HepG2 (cell line): ENCODE measurements at regions not wholly inside any gene's neighbourhood (a gene's known extent, or its start where the extent isn't known, plus 50 kb on each side); places are given as distances from the start of the nearest gene placed in this dataset.

ENCODE experiments used
- ATAC-seq: fragments of 200-7000 bp; cut with Tn5 transposase; 3 replicates; pipeline ENCODE4 v1.9.1; 2020; ENCODE audit warnings: mild to moderate bottlenecking, moderate library complexity
- BruUV-seq: library from RNA; stranded (reverse); fragments of 400-500 nt; replicated peaks from 2 replicates; lab custom pipeline; 2021; lab: Mats Ljungman, UMichigan
- CTCF ChIA-PET: fragments of 300-600 bp; formaldehyde crosslinking; extraction: SDS; loops from one replicate; lab custom pipeline; 2021; ENCODE audit warnings: low total read pairs, inconsistent platforms, low intra/inter-chr PET ratio; lab: Yijun Ruan, JAX
- POLR2A ChIA-PET: fragments of 350-600 bp; sonication (Branson Sonifier 250); formaldehyde crosslinking; loops from one replicate; lab custom pipeline; 2020; ENCODE audit warnings: antibody characterized with exemption, inconsistent platforms; lab: Yijun Ruan, JAX
- DNase-seq: peaks from one replicate; pipeline ENCODE4 v3.0.0-alpha.2; 2015; ENCODE audit warnings: low spot score
- FAIRE-seq: peaks from 3 replicates; lab custom pipeline; 2011; peaks lifted over from hg19 to GRCh38; lab: Jason Lieb, UNC
- H2AFZ ChIP-seq: one replicate; pipeline ENCODE4 v1.6.1; 2011; ENCODE audit warnings: low read length, inconsistent platforms
- H3K27ac ChIP-seq: fragments of 300-600 bp; 3 replicates; pipeline ENCODE4 v1.8.0; 2011; ENCODE audit warnings: mixed run types, mild to moderate bottlenecking, mixed read lengths, low read length, inconsistent platforms; ENCODE audit not compliant: insufficient read depth; ENCODE audit errors: extremely low read length
- H3K27me3 ChIP-seq, 2 experiments: fragments of 200-600 bp in 1 of 2; 2 replicates in 1 of 2; 3 replicates in 1 of 2; pipeline versions ENCODE4 v1.6.0 to v1.8.0; 2011; ENCODE audit warnings: low read length in 2 of 2, mild to moderate bottlenecking in 2 of 2, moderate library complexity in 2 of 2, inconsistent platforms in 1 of 2; ENCODE audit not compliant: insufficient read depth in 2 of 2, control insufficient read depth in 1 of 2
- H3K36me3 ChIP-seq, 2 experiments: fragments of 200-600 bp in 1 of 2; replicated peaks in 1 of 2; 2 replicates in 1 of 2; 3 replicates in 1 of 2; pipeline versions ENCODE4 v1.5.1 to v1.8.0; 2011; ENCODE audit warnings: low read length in 2 of 2, inconsistent platforms in 1 of 2; ENCODE audit not compliant: insufficient read depth in 2 of 2, control insufficient read depth in 1 of 2
- H3K4me1 ChIP-seq: 2 replicates; pipeline ENCODE4 v1.5.1; 2012; ENCODE audit warnings: low read length, inconsistent platforms; ENCODE audit not compliant: insufficient read depth
- H3K4me2 ChIP-seq: 2 replicates; pipeline ENCODE4 v1.6.0; 2011; ENCODE audit warnings: low read depth, low read length, inconsistent platforms
- H3K4me3 ChIP-seq, 3 experiments: fragments of 200-600 bp in 1 of 3; sonication (generic), shearing (Covaris generic) in 1 of 3; replicated peaks in 1 of 3; 2 replicates each; pipeline ENCODE4 v1.5.1; 2011 to 2016; ENCODE audit warnings: low read length in 3 of 3, inconsistent platforms in 2 of 3, low read depth in 2 of 3, mild to moderate bottlenecking in 2 of 3, control low read depth in 1 of 3, mixed read lengths in 1 of 3; ENCODE audit not compliant: insufficient read depth in 1 of 3
- H3K79me2 ChIP-seq: one replicate; pipeline ENCODE4 v1.6.1; 2011; ENCODE audit warnings: low read length, inconsistent platforms; ENCODE audit not compliant: insufficient read depth
- H3K9ac ChIP-seq: 2 replicates; pipeline ENCODE4 v1.6.0; 2011; ENCODE audit warnings: mild to moderate bottlenecking, low read depth, low read length, inconsistent platforms; ENCODE audit not compliant: insufficient read depth
- H3K9me3 ChIP-seq: 2 replicates; pipeline ENCODE4 v1.5.1; 2012; ENCODE audit warnings: mild to moderate bottlenecking, low read length
- H4K20me1 ChIP-seq: 2 replicates; pipeline ENCODE4 v1.6.0; 2011; ENCODE audit warnings: inconsistent platforms, mild to moderate bottlenecking, low read length, moderate library complexity; ENCODE audit not compliant: insufficient read depth
- ADNP ChIP-seq: sonication (generic); formaldehyde crosslinking; IDR thresholded peaks from 2 replicates; pipeline ENCODE4 v1.4.0; 2020; ENCODE audit warnings: missing genetic modification reagents
- ASH2L ChIP-seq: fragments of 300-600, 200-600 bp; sonication (generic); IDR thresholded peaks from 2 replicates; pipeline ENCODE4 v1.7.0; 2017; ENCODE audit warnings: low read depth, mild to moderate bottlenecking, moderate library complexity, mixed read lengths, low read length; ENCODE audit not compliant: insufficient read length
- CTCF ChIP-seq: sonication (generic); formaldehyde crosslinking; IDR thresholded peaks from 2 replicates; pipeline ENCODE4 v1.5.0; 2020; ENCODE audit warnings: mild to moderate bottlenecking, missing genetic modification reagents, moderate library complexity
- DDIT3 ChIP-seq: sonication (generic); formaldehyde crosslinking; IDR thresholded peaks from 2 replicates; pipeline ENCODE4 v1.4.0; 2020; ENCODE audit warnings: mild to moderate bottlenecking, missing genetic modification reagents
- ETS1 ChIP-seq: sonication (generic); formaldehyde crosslinking; IDR thresholded peaks from 2 replicates; pipeline ENCODE4 v1.4.0; 2020; ENCODE audit warnings: missing genetic modification reagents
- MED8 ChIP-seq: sonication (generic); formaldehyde crosslinking; IDR thresholded peaks from 2 replicates; pipeline ENCODE4 v1.8.1; 2023; ENCODE audit warnings: mild to moderate bottlenecking, missing genetic modification reagents; ENCODE audit not compliant: insufficient replicate concordance
- SOX13 ChIP-seq, 3 experiments: fragments of 450-650 bp in 1 of 3; sonication (generic) in 1 of 3; formaldehyde crosslinking in 1 of 3; IDR thresholded peaks in 2 of 3; conservative IDR thresholded peaks in 1 of 3; 2 replicates each; pipeline versions ENCODE4 v1.5.0 to v1.6.1; 2016 to 2020; ENCODE audit warnings: antibody characterized with exemption in 1 of 3, mild to moderate bottlenecking in 1 of 3, missing compliant biosample characterization in 1 of 3, missing genetic modification reagents in 1 of 3, moderate library complexity in 1 of 3
- STAT5B ChIP-seq: sonication (generic); formaldehyde crosslinking; IDR thresholded peaks from 2 replicates; pipeline ENCODE4 v1.4.0; 2020; ENCODE audit warnings: missing genetic modification reagents
- TARDBP ChIP-seq: sonication (generic); formaldehyde crosslinking; IDR thresholded peaks from 2 replicates; pipeline ENCODE4 v1.8.0; 2022; ENCODE audit warnings: mild to moderate bottlenecking, missing genetic modification reagents
- THAP7 ChIP-seq: sonication (generic); formaldehyde crosslinking; IDR thresholded peaks from 2 replicates; pipeline ENCODE4 v1.8.1; 2023; ENCODE audit warnings: mild to moderate bottlenecking, missing genetic modification reagents
- ZNF672 ChIP-seq: sonication (generic); formaldehyde crosslinking; IDR thresholded peaks from 2 replicates; pipeline ENCODE4 v1.8.1; 2022; ENCODE audit warnings: missing genetic modification reagents
- ZNF713 ChIP-seq: sonication (generic); formaldehyde crosslinking; IDR thresholded peaks from 2 replicates; pipeline ENCODE4 v1.4.0; 2020; ENCODE audit warnings: mild to moderate bottlenecking, missing genetic modification reagents
- ZNF792 ChIP-seq: IDR thresholded peaks from 2 replicates; pipeline ENCODE4 v1.6.1; 2016
- ZNF841 ChIP-seq: sonication (generic); formaldehyde crosslinking; IDR thresholded peaks from 2 replicates; pipeline ENCODE4 v1.8.1; 2023; ENCODE audit warnings: missing genetic modification reagents, borderline replicate concordance
- WGBS: methylation state at CpG from one replicate; pipeline ENCODE4 v1.1.6; 2017; ENCODE audit warnings: low lambda C conversion rate; 5-methylcytosine and 5-hydroxymethylcytosine counted together
- in situ Hi-C: cut with HindIII; loops from 2 replicates; pipeline ENCODE4 v1.10.0; 2017; ENCODE audit warnings: low pct_unique_long_range_greater_than_20kb; ENCODE audit not compliant: extremely low pct_ligation_motif_present
- intact Hi-C: fragments of 100-400 bp; cut with micrococcal nuclease; formaldehyde crosslinking; loops from one replicate; pipeline ENCODE4 v1.10.0; 2022; ENCODE audit not compliant: unreplicated experiment

GRCh38 chr3:117068301-117068700 lies 358.7 kb downstream of the TUSC7 start (continued):
- no peak for TF ChIP-seq ETS1 (CRISPR knock-in tag)
- no peak for TF ChIP-seq THAP7
- TF ChIP-seq ASH2L: no peak
- TF ChIP-seq STAT5B: no peak

GRCh38 chr3:117074826-117075225 lies 365.2 kb downstream of the TUSC7 start:
- BruUV-seq: no TSS peak
- no peak for FAIRE-seq

More at GRCh38 chr3:117074826-117075225, 365.2 kb downstream of the TUSC7 start:
- Histone ChIP-seq H3K79me2 (no peaks in the 10 kb centered on the region), H3K36me3 (no peaks in the 10 kb centered on the region), H3K4me1 (no peaks in the 10 kb centered on the region), H3K9me3 (no peaks in the 10 kb centered on the region), H3K27ac (no peak overlapping the region), H3K27me3 (no peaks in the 10 kb centered on the region), H3K9ac (no peak overlapping the region), H3K4me3 (no peak overlapping the region), H3K4me2 (no peak overlapping the region), H2AFZ (no peak overlapping the region), H4K20me1 (no peaks in the 10 kb centered on the region)
- TF ChIP-seq ZNF672 (CRISPR knock-in tag): no peak
- TF ChIP-seq TARDBP (CRISPR knock-in tag): no peak
- TF ChIP-seq DDIT3: no peak
- TF ChIP-seq ZNF792 (CRISPR knock-in tag): no peak
- TF ChIP-seq ADNP: no peak
- no peak for TF ChIP-seq MED8 (CRISPR knock-in tag)
- no peak for TF ChIP-seq ZNF841 (CRISPR knock-in tag)
- no peak for TF ChIP-seq ZNF713 (CRISPR knock-in tag)
- TF ChIP-seq CTCF: no peak
- no peak for TF ChIP-seq SOX13 (IDR thresholded peaks at IDR 0.05)
- no peak for TF ChIP-seq SOX13 (CRISPR knock-in tag; conservative IDR thresholded peaks at IDR 0.05 in 1 of 2, IDR thresholded peaks at IDR 0.05 in 1 of 2)
- no peak for ATAC-seq
- DNase-seq: no peak
- intact Hi-C loops (no loop called here), in situ Hi-C loops (no loop called here)
- 0% methylated on average over 3 of the region's 3 CpGs for WGBS
- ChIA-PET POLR2A (no interaction called here), CTCF (no interaction called here)
